ENCODE measurements at regions not wholly inside any gene's neighbourhood (a gene's known extent, or its start where the extent isn't known, plus 50 kb on each side); places are given as distances from the start of the nearest gene placed in this dataset.
"Not testable (repeated sequence)": the region's sequence is repeated elsewhere in the genome, so short reads cannot be mapped to it uniquely, and the experiment has no call there.

DNA sequence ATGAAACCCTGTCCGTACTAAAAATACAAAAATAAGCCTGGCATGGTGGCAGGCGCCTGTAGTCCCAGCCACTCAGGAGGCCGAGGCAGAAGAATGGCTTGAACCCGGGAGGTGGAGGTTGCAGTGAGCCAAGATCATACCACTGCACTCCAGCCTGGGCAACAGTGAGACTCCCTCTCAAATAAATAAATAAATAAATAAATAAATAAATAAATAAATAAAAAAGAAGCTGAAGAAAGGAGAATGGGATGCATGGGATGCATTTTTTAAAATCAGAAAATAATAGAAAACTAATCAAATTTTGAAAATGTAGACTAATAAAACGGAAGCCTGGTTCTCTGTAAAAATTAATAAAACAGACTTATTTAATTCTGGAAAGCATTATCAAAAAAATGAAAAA, 171.1 kb upstream of the CCNG1 start:
- DNase-seq (ENCODE audit: low read depth): not testable (repeated sequence)

DNA sequence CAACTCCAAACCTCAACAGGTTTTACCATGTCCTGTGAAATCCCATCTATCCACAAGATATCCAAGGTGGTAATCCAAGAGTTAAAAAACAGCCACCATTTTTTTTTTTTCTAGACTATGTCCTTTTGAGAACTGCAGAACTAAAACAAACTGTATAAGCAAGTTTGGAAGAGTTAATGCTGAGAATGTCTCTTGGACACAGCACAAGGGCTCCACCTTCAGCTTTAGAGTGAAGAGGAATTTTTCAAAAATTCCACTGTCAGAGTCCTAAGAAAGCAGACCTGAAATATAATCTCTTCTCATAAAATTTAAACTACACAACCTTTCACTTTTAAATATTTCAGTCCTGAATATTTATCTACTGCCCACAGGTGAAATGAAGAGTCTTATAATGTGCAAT, 167.8 kb upstream of the CCNG1 start:
- no peak for DNase-seq (ENCODE audit: low read depth)

DNA sequence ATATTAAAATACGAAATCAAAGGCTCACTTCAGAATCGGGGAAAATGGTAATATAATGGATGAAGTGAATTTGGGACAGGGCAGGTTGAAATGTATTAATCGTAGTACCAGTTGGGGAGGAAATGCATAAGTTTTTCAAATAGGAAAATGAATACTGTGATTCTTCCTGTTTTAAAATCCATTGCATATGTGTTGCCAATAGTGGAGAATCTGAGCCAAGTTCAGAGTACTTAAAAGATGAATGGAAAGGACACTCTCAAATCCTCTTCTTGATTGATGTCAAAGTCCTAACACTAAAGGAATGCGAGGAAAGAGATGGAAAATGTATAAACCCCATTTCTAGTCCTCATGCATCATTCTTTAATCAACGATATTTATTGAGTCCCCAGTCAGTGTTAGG, 160.9 kb upstream of the CCNG1 start:
- DNase-seq (ENCODE audit: low read depth): no peak

DNA sequence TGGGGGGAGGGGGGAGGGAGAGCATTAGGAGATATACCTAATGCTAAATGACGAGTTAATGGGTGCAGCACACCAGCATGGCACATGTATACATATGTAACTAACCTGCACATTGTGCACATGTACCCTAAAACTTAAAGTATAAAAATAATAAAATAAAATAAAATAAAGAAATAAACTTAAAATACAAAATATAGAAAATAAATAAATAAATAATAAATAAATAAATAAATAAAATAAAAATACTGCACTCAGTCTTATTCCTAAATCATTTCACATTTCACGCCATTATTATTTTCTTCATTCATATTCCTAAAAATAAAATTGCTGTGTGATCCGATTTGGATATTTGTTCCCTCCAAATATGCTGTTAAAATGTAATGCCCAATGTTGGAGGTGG, 156.5 kb upstream of the CCNG1 start:
- not testable (repeated sequence) for DNase-seq (ENCODE audit: low read depth)

DNA sequence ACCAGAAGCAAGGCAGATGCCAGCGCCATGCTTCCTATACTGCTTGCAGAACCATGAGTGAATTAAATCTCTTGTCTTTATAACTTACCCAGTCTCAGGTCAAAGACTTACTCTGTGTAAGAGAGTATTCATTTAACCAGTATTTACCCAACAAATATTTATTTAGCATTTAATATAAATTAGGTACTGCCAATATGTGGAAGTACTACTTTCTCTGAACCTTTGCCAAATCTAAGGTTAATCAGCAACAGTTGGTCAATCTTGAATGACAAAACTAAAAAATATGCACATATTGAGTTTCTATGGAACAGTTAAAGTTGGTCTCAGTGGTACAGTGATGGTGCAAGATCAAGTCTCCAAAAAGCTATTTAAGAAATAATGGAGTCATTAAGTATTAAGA, 155.9 kb upstream of the CCNG1 start:
- no peak for DNase-seq (ENCODE audit: low read depth)

GRCh38 chr5:163293836-163294235, 143.6 kb upstream of the CCNG1 start:
- DNase-seq (ENCODE audit: low read depth): no peak

- DNase-seq (ENCODE audit: low read depth): no peak
Observed at GRCh38 chr5:163303718-163304117, 133.7 kb upstream of the CCNG1 start.

DNA sequence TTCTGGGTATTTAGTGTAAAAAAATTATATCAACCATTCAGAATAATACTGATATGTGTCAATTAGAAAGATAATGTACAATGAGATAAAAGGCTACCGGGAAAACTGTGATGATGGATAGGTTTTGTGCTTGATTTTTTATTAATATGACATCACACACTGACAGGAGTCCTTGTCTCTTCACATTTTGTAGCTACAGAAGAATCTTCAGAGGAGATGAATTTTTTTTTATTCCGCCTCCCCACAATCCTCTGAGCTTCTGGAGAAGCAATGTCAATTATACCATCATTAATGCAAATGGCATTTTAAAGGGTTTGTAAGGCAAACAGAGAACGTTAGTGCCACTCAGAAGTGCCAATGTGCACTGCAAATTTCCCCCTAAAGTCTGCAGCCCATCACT, 131.7 kb upstream of the CCNG1 start:
- no peak for DNase-seq (ENCODE audit: low read depth)

DNA sequence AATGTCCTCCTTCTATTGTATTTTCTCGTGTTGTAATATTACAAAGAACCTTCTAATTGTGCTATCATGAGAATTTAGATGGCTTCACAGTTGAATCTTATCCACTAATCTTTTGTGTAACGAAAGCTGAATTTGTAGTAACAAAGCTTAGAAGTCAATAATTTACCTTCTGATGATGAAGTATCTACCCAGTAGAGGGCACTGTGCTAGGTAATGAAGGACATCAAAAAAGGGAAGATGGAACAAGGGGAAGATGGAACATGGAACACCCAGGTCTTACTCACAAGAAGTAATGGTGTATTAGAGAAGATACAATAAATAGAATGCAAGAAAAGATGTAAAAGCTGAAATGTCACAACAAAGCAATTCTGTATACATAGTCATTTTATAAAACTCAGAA, 131.0 kb upstream of the CCNG1 start:
- DNase-seq (ENCODE audit: low read depth): no peak

DNA sequence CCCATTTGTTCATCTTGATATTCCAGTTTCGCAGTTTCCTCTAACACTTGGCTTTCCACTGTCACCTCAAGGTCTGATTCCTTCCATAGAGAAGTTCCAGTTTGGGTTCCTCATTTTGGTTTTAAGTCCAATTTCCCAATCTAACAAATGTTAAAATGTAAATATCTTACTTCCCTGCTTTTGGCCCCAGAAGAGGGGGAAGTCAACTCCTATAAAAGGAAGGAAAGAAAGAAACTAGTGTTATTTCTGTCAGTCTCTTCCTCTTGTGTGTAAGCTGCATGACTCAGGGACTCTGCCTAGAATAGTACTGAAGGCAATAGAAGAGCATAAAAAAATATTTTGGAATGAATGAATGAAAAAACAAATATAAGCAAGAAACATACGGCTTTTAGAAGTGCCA, 127.5 kb upstream of the CCNG1 start:
- no peak for DNase-seq (ENCODE audit: low read depth)

GRCh38 chr5:163310997-163311396, 126.4 kb upstream of the CCNG1 start:
- DNase-seq (ENCODE audit: low read depth): no peak

GRCh38 chr5:163312598-163312997, 124.8 kb upstream of the CCNG1 start:
- DNase-seq (ENCODE audit: low read depth): no peak

DNA sequence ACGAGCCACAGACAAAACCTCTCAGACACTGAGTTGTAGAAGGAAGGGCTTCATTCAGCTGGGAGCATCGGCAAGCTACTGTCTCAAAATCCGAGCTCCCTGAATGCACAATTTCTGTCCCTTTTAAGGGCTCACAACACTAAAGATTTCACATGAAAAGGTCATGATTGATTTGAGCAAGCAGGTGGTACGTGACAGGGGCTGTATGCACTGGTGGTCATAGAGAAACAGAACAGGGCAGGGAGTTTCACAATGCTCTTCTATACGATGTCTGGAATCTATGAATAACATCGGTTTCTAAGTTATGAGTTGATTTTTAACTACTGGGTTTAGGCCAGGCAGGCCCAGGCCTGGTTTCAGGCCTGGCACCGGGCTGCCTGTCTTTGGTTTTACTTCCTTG, 124.3 kb upstream of the CCNG1 start:
- not testable (repeated sequence) for DNase-seq (ENCODE audit: low read depth)

- DNase-seq (ENCODE audit: low read depth): not testable (repeated sequence)
Observed at GRCh38 chr5:163316374-163316773, 121.0 kb upstream of the CCNG1 start.

DNA sequence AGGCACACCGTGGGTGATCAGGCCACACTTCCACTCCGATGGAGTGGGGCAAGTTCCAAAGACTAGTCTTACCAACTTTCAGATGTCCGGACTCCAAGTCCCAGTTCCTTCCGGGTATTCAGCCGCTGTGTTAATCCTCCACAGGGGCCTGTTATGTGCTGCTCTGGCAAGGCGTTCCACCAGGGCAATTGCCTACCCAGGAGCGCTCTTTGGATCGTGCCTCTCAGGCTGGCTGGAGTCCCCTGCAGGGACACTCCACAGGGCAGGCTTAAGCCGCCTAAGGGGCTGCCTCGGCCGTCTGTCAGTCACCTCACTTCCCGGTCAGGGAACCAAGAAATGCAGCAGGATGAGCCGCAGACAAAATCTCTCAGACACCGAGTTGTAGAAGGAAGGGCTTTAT, 118.7 kb upstream of the CCNG1 start:
- DNase-seq (ENCODE audit: low read depth): no peak

DNA sequence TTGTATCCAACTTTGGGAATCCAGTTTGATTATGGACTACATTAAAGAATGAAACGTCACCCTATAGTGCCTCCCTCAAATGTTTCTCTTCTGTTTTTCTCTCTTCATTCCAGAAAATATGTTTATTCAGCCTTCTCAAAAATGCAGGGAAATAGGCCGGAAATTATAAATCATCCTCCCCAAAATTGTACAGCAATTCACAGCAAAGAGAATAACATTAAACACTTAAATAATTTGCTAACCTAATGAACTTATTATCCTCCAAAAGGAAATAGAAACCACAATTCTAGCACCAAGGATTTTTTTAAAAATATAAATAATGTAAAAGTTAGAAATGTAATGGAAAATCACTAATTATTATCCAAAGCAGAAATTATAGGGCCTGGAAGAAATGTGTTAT, 115.9 kb upstream of the CCNG1 start:
- no peak for DNase-seq (ENCODE audit: low read depth)

DNA sequence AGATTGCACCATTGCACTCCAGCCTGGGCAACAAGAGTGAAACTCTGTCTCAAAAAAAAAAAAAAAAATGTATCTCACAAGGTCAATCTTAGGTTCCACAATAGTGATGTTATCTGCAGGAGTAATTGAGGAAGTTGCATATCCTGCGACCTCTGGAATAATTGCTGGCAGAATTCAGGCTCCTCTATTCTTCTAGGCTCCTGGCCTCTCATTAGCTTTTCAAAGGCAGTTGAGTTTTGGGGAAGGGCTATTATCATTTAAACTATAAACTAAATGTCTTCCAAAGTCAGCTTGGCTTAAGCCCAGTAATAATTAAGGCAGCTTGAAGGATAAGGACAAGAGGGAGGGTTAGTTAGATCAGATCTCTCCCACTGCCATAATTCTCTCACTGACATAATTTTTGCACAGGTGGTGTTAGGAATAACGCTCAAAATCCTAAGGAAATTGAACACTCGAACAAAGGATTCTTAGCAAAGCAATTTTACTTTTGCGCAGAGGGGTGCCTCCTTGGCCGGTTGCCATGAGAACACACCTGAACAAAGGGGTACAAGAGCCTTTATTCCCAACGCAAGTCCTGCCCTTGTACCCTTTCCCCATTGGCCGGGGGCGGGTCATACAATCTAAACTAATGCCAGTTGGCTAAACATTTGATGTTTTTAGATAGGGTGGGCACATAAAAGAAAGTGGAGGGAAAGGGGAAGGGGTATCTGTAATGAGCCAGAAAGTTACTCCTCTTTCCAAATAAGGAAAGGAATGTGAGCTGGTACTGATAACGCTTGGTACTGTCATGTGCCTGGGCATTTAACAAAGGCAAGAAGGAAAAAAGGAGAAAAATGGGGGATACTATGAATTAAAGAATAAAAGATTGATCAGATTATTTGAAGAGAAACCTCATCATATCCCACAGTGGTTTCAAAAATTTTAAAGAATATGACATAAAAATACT, 106.4 kb upstream of the CCNG1 start:
- no peak for DNase-seq (ENCODE audit: low read depth)

DNA sequence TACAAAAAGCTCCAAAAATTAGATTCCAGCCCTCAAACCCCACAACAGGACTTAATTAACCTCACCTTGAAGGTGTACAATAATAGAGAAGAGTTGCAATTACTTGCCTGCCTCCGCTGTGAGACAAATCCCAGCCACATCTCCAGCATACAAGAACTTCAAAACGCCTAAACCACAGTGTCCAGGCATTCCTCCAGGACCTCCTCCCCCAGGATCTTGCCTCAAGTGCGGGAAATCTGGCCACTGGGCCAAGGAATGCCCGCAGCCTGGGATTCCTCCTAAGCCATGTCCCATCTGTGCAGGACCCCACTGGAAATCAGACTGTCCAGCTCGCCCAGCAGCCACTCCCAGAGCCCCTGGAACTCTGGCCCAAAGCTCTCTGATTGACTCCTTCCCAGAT, 101.3 kb upstream of the CCNG1 start:
- DNase-seq (ENCODE audit: low read depth): not testable (repeated sequence)

- DNase-seq (ENCODE audit: low read depth): no peak
Observed at GRCh38 chr5:163339148-163339547, 98.2 kb upstream of the CCNG1 start.

DNA sequence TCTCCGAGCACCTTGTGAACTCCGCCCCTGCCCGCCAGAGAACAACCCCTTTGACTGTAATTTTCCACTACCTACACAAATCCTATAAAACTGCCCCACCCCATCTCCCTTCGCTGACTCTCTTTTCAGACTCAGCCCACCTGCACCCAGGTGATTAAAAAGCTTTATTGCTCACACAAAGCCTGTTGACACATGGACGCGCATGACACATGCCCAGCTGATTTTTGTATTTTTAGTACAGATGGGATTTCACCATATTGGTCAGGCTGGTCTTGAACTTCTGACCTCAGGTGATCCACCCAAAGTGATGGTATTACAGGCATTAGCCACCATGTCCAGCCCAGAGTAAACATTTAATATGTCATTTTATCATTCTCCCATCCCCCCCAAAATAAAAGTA, 97.0 kb upstream of the CCNG1 start:
- DNase-seq (ENCODE audit: low read depth): not testable (repeated sequence)

DNA sequence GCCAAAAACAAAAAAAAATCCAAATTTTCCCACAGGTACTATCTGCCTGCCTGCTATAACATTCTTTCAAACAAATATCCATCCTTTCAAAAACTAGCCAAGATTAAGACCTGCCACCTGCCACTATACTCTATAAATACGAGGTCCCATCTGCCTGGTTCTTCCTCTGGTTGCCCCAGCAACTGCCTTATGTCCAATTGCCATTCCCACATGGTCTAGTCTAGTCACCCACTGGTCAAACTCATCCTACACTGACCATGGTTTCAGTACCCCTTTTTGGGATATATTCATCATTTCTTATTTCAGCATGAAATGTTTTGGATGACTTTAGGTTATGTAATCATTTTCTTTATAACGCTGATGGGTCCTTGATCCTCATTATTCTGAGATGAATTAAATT, 95.1 kb upstream of the CCNG1 start:
- no peak for DNase-seq (ENCODE audit: low read depth)

- no peak for DNase-seq (ENCODE audit: low read depth)
Observed at GRCh38 chr5:163345216-163345615, 92.2 kb upstream of the CCNG1 start.

DNA sequence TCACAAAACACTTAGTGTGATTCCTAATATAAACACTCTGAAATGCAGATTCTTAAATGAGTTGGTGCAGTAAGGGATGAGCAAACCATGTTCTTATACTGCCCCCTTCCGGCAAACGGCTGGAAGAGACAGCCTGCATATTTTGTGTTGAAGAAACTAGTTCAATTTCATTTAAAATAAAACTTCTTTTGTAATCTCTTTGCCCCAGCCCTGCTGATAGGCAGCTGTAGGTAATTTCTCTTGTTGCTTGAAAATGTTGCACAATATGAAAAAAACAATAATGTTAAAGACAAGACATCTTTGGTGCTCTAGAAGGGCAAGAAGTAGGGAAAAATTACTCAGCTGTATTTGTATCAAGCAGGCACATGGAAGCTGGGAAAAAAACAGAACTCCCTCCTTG, 89.7 kb upstream of the CCNG1 start:
- peak; percentile 25 for DNase-seq (ENCODE audit: low read depth)

- DNase-seq (ENCODE audit: low read depth): no peak
Observed at GRCh38 chr5:163350083-163350482, 87.3 kb upstream of the CCNG1 start.

Data from activated T-cell treated with anti-CD3 and anti-CD28 coated beads for 1 hour (primary cell).